GM19025 (cell line): ENCODE measurements at regions not wholly inside any gene's neighbourhood (a gene's known extent, or its start where the extent isn't known, plus 50 kb on each side); places are given as distances from the start of the nearest gene placed in this dataset.

ENCODE experiments used
- ATAC-seq: cut with Tn5 transposase; IDR thresholded peaks from one replicate; pipeline ENCODE4 v1.9.1; 2021; ENCODE audit warnings: mild to moderate bottlenecking, low read depth, moderate library complexity; ENCODE audit not compliant: unreplicated experiment

- ATAC-seq: no peak
These were observed 106.6 kb downstream of the FAS start for GRCh38 chr10:89097226-89097625.

DNA sequence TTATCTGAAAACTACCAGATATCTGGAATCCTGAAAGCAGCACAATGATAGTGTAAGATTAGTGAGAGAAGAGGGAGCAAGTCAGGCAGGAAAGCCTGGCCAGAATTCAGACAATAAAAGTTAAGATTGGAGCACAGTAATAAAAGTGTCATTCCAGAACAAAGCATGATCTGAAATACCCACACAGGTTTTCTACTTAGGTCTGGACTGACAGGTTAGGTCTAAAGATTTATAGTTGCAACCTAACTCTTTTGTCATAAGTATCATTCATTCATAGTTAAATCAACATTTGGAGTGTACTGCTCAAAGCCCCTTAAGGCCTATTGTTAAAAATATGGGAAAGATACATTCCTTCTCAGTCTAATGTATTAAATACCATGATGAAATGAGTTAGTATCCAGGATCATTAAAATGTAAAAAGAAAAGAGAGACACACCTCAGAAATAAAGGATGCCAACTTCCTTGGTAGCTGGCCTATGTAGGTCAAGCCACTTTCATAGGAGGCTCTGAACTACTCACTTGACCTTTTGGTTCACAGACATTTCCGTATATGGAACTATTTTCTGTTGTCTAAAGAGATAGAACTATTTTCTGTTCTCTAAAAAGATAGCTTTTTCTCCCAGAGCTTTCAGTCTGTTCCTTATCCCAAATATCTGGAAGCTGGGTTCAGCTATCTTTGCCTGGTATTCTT lies 105.2 kb downstream of the FAS start:
- ATAC-seq: no peak

- ATAC-seq: no peak
These were observed 103.1 kb downstream of the FAS start for GRCh38 chr10:89093728-89094127.

GRCh38 chr10:89092981-89093380 lies 102.4 kb downstream of the FAS start:
- ATAC-seq: no peak

DNA sequence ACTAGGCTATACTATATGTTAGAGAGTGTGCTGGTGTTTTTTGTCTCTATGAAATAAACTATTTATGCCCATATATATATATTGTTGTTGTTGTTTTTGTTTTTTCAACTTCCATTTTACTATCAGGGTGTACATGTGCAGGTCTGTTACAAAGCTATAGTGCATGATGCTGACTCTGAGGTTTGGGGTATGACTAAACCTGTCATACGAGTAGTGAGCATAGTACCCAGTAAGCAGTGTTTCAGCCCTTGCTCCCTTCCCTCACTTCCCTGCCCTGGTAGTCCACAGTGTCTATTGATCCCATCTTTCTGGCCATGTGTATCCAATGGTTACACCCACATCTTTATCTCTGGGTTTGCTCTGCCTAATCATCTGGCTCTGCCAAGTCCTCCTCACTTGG lies 101.8 kb downstream of the FAS start:
- no peak for ATAC-seq

DNA sequence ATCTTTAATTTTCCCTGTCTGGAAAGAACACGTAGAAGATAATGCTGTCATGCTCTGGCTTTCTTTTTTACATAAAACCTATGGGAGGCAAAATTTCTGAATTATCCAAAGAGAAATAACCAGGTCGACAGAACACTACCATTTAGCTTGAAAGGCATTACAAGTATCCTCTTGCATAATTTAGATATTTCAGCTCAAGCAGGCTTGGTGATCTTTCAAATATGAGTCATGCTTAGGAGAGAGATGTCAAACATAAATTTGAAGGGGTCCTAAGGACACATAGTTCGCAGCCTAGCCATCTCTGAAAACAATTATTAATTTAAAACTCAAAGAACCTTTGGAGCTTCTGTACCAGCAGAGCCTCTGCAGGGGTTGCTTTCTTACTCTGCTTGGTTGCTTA lies 100.9 kb downstream of the FAS start:
- ATAC-seq: no peak

DNA sequence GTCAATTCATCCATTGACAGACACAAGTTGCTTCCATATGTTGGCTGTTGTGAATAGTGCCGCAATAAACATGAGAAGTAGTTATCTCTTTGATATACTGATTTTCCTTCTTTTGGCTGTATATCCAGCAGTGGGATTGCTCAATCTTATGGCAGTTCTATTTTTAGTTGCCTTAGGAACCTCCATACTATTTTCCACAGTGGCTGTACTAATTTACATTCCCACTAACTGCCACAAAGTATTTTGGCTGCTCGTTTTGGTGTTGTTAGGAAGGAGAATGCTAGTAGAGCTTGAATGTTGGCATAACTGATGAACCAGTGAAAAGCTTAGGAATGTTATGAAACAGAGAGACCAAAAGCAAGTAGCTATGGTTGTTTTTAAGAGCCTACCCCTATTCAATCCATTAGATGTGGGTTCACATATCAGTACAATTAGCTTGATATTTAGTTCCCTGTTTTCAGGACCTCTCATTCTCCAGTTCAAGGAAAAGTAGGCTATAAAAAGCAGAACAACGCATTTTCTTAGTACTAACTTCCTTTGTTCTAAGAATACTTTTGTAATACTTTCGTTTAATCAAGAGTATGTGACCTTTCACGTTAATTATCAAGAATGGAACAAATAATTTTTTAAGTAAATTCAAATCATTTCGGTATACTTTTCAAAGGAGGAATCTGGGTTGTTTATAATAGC lies 100.3 kb downstream of the FAS start:
- ATAC-seq: no peak

- no peak for ATAC-seq
These were observed 96.4 kb downstream of the FAS start for GRCh38 chr10:89086801-89087521.

- no peak for ATAC-seq
These were observed 94.6 kb downstream of the FAS start for GRCh38 chr10:89085153-89085552.

DNA sequence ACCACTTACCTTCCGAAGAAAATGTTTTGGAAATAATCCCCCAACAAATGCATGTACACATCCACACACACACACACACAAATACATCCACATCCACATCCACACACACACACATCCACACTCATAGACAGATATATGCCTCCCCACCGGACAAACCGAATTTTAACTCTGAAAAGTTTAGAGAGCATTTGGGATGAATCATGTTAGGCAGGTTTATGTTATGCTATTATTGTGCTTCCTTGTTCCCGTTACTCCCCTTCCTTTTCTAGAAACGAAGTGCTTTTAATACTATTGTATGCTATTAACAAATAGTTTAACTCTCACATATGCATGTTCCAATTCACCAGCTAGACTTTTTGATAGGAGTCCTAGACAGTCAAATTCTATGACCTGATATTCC lies 91.5 kb downstream of the FAS start:
- no peak for ATAC-seq

DNA sequence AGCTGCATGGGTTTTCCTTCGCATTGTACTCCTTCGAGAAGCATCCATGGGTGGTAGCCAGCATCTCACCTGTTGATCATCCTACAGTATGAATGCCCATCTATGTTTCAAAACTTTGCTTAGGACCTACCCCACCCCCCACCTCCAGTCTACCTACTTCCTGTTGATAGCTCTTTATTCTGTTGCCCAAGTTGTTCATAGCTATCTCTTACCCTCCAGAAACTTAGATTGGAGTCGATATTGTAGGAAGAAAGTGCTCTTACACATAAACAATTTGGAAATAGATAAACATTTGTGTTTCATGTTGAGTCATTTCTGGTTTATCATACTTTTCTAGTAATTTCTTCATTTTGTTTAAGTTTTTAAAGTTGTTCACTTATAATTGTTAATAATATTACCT lies 90.1 kb downstream of the FAS start:
- ATAC-seq: no peak

DNA sequence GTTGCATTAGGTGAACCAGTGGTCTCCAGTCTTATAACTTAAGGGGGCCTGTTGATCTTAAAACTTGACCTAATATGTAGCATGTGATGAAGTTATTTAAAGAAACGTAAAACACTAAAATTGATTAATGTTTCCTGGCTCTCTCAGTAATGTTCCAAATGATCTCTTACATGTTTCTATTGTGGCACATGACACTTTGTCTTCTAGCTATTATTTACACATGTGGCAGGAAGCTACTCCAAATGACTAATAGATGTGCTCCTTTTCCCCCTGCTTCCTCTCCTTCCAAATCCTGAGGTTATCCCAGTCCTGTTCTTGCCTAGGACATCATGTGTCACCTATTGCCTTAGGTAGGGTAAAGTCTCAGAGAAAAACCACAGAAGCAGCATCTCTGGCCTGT lies 89.4 kb downstream of the FAS start:
- no peak for ATAC-seq

GRCh38 chr10:89078724-89079672 lies 88.4 kb downstream of the FAS start:
- ATAC-seq: no peak

DNA sequence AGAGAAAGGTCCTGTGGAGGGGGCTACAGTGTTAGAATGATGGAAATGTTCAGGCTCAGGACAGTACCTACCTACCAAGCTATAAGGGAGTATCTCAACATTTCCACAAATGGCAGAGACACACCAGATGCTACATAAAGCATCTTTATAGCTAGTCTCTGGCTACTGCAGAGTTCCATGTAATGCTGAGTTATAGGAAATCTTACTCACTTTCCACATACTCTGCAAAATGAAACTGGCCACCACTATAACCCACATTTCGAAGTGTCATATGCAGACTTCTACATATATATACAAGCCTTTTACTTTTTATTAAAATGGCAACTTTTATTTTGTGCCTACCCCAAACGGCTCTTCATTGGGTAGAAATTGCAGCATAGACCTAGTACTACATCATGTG lies 85.5 kb downstream of the FAS start:
- no peak for ATAC-seq

- ATAC-seq: no peak
These were observed 85.0 kb downstream of the FAS start for GRCh38 chr10:89075631-89076030.

- no peak for ATAC-seq
These were observed 83.5 kb downstream of the FAS start for GRCh38 chr10:89074120-89074519.

- no peak for ATAC-seq
These were observed 83.1 kb downstream of the FAS start for GRCh38 chr10:89073719-89074118.

- no peak for ATAC-seq
These were observed 79.0 kb downstream of the FAS start for GRCh38 chr10:89069589-89069988.
